HT1080 (cell line): ENCODE measurements at regions not wholly inside any gene's neighbourhood (a gene's known extent, or its start where the extent isn't known, plus 50 kb on each side); places are given as distances from the start of the nearest gene placed in this dataset.

Source experiments
- DNase-seq: peaks from one replicate; pipeline ENCODE4 v3.0.0-alpha.2; 2015; ENCODE audit warnings: low read depth

DNA sequence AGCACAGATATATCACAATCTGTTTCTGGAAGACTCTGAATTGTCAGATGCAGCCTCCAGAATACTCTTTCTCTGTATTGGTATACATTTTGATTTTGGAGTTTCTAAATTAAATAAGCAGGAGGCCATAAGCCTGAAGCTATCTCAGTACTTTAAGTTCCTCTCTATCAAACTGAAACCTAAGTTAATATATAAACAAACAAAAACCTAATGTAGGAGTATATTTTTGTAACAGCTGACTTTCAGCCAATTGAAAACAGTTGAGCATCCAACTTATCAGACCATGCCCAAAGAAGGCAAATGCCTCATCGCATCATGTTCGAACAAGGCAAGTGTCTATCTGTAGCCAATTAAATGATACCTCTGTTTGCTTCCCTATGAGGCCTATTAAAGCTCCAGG is 1054.4 kb downstream of the AMY1C start:
- no peak for DNase-seq

DNA sequence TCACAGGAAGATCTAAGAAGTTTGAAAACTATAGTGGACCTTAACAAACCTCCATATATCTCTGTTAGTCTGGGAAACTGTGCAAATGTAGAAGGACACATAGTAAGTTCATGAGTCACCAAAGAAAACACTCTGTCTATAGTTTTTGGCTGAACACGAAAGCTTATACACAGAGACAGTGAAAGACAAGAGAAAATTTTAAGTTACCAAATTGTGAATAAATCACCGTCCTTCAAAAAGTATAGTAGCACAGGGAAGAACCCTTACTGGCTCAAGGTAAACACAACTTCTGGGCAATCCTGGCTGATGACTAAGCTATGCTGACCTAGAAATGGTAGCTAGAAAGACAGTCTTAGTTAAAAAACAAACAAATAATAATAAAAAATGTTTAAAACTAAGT is 1057.9 kb downstream of the AMY1C start:
- DNase-seq: peak; percentile 52

DNA sequence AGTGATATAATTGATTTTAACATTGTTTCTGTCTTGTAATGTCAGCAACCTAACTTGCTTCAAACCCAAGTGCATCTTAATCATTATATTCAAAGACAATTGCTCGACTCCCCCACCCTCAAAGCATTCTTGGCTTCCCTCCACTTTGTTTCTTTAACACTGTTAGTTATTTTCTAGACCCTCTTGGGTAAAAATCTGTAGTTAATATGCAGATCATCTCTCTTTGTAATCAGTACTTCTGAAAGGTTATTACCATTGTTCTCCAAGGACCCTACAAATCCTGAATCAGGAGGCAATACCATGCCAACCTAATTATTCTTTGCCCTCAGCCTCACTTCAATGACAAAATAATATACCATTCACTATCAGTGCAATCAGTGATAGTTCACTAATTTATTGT is 1075.7 kb downstream of the AMY1C start:
- DNase-seq: no peak

GRCh38 chr1:104830534-104830933 is 1080.8 kb downstream of the AMY1C start:
- peak; percentile 24 for DNase-seq

- DNase-seq: no peak
These were observed 1102.5 kb downstream of the AMY1C start for GRCh38 chr1:104852151-104852550.

DNA sequence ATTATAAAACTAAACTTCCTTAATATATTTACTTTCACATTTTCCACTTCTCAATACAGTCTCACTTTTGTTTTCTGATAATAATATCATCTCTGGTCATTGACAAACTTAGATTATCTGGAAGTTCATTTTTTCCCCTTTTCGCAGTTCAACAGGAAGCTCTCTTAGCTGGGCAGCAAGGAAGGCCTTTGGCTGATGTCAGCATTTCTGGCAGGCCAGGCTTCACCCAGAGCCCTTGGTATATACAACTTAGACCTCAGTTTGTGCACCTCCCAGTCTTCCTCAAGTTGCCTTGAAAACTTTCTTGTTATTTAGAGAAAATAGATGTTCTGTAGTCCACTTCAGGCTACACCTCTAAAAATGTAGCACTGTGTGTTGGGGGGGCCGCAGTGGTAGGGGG is 1103.6 kb downstream of the AMY1C start:
- DNase-seq: no peak

GRCh38 chr1:104854529-104854928 is 1104.8 kb downstream of the AMY1C start:
- DNase-seq: no peak

GRCh38 chr1:104855550-104855949 is 1105.9 kb downstream of the AMY1C start:
- DNase-seq: no peak

- no peak for DNase-seq
These were observed 1106.4 kb downstream of the AMY1C start for GRCh38 chr1:104856091-104856490.

DNA sequence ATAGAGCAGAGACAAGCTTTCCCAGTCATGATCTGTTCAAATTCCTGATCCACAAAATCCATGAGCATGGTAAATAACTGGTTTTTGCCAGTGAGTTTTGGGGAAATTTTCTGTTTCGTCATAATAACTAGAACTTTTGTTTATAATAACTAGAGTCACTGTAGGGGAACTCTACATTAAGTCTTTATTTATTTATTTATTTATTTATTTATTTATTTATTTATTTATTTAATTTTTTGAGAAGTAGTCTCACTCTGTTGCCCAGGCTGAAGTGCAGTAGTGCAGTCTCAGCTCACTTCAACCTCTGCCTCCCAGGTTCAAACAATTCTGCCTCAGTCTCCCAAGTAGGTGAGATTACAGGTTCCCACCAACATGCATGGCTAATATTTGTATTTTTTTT is 1106.8 kb downstream of the AMY1C start:
- DNase-seq: no peak

DNA sequence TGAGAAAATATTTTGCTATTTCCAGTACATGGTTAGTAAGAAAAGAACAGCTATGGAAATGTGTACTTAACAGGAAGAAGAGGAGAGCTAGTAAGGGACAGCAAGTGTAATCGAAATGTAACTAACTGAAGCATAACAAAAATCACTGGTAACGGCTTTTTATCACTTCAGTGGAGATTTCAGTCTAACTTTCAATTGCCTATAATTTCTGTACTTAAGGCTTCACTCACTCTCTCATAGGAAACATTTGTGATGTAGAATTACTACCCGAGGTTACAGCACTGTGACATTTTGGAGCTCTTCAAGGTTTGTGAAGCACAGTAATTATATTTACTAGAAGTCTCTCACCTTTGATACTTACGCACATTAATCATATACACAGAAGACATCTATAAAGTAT is 1119.1 kb downstream of the AMY1C start:
- DNase-seq: no peak

DNA sequence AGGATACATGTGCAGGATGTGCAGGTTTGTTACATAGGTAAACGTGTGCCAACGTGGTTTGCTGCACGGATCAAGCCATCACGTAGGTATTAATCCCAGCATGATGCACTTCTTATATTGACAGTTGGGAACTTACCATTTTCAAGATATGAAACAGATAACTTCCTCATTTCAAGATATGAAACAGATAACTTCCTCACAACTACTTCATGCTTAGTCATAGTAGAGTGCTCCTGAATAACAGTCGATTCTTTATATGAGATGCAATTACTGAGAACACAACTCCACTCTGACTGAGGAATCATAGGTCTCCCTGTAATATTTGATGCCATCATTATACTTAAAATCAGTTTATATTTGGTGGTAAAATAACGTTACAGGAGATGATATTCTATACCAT is 1124.3 kb downstream of the AMY1C start:
- no peak for DNase-seq

- DNase-seq: peak; percentile 18
These were observed 1128.7 kb downstream of the AMY1C start for GRCh38 chr1:104878203-104878909.

DNA sequence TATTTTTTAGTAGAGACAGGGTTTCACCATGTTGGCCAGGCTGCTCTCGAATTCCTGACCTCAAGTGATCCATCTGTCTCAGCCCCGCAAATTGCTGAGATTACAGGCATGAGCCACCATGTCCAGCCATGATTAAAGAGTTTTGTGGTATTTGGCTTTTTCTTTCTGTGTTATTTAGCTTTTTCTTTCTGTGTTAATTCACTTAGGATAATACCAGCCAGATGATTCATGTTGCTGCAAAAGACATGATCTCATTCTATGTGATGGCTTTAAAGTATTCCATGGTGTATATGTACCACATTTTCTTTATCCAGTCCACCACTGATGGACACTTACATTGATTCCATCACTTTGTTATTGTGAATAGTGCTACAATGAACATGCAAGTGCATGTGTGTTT is 1135.2 kb downstream of the AMY1C start:
- peak; percentile 14 for DNase-seq

DNA sequence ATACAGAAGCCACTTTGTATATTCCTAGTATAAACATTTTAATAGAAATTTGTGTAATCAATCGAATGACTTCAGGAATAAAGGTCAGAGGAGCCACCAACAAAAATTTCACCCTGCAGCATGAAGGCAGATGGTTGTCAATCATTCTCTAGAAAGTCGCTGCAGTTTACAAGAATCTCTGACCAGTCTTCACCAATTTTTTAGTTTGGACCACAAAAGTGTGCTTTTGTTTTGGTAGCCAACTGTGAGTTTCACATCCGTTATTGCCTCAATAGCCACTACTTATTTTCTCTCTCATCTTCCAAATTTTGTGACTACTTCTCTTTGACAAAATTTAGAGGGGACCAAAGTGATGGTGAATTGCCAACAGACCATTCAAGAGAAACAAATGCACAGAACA is 1155.6 kb downstream of the AMY1C start:
- DNase-seq: no peak

DNA sequence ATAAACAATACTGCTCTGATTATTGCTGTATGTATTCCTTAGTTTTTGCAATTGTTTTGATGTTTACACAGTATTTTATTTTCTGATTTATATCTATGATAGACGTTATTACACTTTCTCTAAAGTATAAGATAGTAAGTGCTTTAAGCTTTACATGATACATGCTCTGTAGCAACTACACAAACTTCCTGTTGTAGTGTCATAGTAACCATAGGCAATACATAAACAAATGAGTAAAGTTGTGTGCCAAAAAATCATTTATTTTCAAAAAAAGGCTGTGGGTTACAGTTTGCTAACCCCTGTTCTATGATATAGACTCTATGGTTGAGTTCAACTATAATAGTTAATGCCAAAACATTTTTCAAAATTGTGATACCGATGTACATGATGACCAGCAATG is 1156.4 kb downstream of the AMY1C start:
- DNase-seq: no peak

GRCh38 chr1:104919188-104919587 is 1169.5 kb downstream of the AMY1C start:
- no peak for DNase-seq

- peak; percentile 46 for DNase-seq
These were observed 1171.8 kb downstream of the AMY1C start for GRCh38 chr1:104921525-104921924.

GRCh38 chr1:104923075-104923474 is 1173.4 kb downstream of the AMY1C start:
- DNase-seq: no peak

DNA sequence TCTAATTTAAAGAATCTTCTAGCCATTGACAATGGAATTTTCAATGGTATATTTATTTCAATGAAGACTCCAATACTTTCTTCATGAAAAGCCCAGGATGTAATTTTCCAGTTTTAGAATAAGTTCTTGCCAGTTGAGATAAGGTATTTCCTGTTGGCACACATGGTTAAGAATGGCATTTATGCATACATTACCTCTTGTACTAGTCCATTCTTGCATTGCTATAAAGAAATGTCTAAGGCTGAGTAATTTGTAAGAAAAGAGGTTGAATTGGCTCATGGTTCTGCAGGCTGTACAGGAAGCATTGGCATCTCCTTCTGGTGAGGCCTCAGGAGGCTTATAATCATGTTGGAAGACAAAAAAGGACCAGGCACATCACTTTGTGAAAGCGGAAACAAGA is 1179.6 kb downstream of the AMY1C start:
- DNase-seq: no peak

DNA sequence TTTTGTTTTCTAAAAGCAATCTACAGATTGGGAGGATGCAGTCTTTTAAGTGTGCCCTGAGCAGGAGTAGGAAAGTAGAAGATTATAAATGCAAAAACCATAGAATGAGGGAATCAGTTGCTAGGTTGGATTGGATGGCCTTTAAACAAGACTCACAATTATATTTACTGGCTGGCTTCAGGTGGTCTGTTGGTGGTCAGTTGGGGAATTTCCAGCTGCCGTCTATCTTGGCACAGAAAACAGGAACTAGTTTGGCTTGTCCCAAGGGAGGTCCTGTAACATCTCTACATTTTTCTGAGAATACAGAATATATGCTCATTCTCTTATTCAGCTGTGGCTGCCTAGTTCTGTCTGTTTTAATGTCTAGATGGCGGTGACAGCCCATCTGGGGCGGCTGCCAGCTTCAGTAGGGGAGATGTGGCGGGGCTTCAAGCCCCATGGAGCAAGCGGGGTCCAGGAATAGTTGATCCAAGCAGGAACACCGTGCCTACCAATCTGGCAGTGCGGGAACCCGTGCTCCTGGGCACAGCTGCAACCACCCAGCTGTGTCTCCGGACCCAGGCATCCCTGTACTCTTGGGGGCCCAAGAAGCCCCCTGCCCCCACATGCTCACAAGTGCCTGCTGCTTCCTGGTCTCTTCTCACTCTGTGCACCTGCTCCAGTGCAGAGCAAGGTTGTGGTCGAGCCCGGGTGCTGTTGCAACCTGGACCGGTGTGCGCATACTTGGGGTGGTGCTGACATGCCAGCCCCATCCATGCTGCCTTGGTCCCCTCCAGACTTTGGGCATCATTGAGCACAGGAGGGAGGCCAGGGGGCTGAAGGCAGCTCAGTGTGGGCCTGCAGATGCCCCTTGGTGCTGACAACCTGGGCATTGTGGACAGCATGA is 1182.6 kb downstream of the AMY1C start:
- no peak for DNase-seq

DNA sequence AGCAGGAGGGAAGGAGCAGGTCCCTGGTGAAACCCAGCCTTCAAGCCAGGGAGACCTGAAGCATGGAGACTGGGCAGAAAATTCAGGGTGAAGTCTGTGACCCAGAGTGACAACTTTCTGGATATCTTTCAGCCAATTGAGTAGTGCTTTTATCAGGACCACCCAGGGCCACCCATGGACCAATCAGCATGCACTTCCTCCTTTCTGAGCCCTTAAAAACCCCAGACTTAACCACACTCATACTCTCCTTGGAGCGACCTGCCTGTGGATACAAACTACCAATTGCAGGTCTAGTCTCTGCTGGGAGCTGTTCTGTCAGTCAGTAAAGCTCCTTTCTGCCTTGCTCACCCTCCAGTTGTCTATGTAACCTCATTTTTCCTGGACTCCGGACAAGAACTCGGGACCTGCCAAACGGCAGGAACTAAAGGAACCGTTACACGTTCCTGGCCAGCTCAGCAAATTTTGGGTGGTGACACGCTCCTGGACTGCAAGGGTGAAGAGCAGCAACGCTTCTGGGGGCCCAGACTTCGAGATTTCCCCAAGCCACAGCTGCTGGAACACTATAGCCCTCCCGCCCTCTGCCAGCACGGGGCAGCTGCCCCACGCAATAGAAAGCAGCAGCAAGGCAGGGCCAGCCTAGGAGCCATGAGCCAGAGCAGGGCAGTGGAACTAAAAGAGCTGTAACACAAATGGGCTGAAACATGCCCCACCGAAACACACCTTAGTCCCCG is 1183.4 kb downstream of the AMY1C start:
- no peak for DNase-seq
